ENCODE measurements at regions not wholly inside any gene's neighbourhood (a gene's known extent, or its start where the extent isn't known, plus 50 kb on each side); places are given as distances from the start of the nearest gene placed in this dataset.
"Not testable (repeated sequence)": the region's sequence is repeated elsewhere in the genome, so short reads cannot be mapped to it uniquely, and the experiment has no call there.

DNA sequence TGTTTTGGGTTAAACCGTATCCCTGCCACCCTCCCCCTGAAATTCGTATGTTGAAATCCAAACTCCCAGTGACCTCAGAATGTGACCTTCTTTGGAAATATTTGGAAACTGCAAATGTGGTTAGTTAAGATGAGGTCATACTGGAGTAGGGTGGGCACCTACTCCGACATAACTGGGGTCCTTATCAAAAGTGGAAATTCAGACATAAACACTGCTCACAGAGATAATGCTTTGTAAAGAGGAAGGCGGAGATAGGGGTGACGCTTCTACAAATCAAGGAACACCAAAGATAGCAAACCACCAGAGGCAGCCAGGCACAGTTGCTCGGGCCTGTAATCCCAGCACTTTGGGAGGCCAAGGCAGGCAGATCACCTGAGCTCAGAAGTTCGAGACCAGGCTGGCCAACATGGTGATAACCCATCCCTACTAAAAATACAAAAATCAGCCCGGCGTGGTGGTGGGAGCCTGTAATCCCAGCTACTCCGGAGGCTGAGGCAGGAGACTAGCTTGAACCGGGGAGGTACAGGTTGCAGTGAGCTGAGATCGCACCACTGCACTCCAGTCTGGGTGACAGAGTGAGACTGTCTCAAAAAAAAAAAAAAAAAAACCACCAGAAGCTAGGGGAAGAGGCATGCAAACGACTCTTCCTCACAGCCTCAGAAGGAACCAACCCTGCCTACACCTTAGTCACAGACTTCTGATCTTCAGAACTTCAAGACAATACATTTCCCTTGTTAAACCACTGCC, 51.1 kb upstream of the CHD2 start (continued):
- TF ChIP-seq MYC (IDR thresholded peaks at IDR 0.05; ENCODE audit: insufficient read depth, insufficient read length, insufficient replicate concordance, low read length, severe bottlenecking) (no peak), POU2F2 (IDR thresholded peaks at IDR 0.05; ENCODE audit: borderline replicate concordance, low read depth, low read length) (peak; percentile 46; the same call in 1 of the 3 replicates)

DNA sequence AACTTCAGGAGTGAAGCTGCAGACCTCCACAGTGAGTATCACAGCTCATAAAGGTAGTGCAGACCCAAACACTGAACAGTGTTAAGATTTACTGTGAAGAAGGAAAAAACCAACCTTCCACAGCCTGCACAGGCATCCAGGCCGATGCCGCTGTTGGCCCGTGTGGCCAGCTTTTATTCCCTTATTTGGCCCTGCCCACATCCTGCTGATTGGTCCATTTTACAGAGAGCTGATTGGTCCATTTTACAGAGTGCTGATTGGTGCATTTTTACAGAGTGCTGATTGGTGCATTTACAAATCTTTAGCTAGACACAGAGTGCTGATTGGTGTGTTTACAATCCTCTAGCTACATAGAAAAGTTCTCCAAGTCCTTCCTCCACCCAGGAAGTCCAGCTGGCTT, 49.9 kb upstream of the CHD2 start:
- ATAC-seq = peak; percentile 10; the same call in 2 of the 3 replicates
- H3K9ac ChIP-seq (ENCODE audit: control insufficient read depth, insufficient read depth, low read length); H3K4me3 ChIP-seq; H3K4me2 ChIP-seq (ENCODE audit: control insufficient read depth, insufficient read depth); H3K79me2 ChIP-seq (ENCODE audit: control insufficient read depth, insufficient read depth, low read length); FAIRE-seq; BruUV-seq (replicated peaks); H3K9me3 ChIP-seq (replicated peaks; ENCODE audit: control insufficient read depth, insufficient read depth, low read length); H2AFZ ChIP-seq (ENCODE audit: control insufficient read depth, low read depth, low read length); DNase-seq (ENCODE audit: low read depth, low spot score); H3K36me3 ChIP-seq (ENCODE audit: control insufficient read depth in 2 of 2, insufficient read depth in 2 of 2, low read length in 1 of 2); H3K27me3 ChIP-seq (replicated peaks in 1 of 2; ENCODE audit: control insufficient read depth in 2 of 2, insufficient read depth in 2 of 2, low read length in 1 of 2); H3K27ac ChIP-seq (ENCODE audit: control insufficient read depth, insufficient read depth); H4K20me1 ChIP-seq (ENCODE audit: control insufficient read depth, insufficient read depth); in situ Hi-C loops (cut with MboI); intact Hi-C loops (cut with micrococcal nuclease; ENCODE audit: unreplicated experiment): not testable (repeated sequence)
- SMC1A ChIA-PET (ENCODE audit: uncharacterized antibody, unreplicated experiment) = interaction anchor here (0.7 to 1.5 kb wide), 6 partner anchors 10 to 35 kb away, joined by 3 to 4 read pairs (median 3); no protein-coding TSS in a partner anchor
- POLR2A ChIA-PET = interaction anchor here (0.7 to 1.3 kb wide), 3 partner anchors 11 to 32 kb away, joined by 3 to 4 read pairs (median 3); no protein-coding TSS in a partner anchor
- TF ChIP-seq POLR2A (IDR thresholded peaks at IDR 0.05; ENCODE audit: low read depth, low read length) (peak; percentile 43; the same call in 1 of the 2 replicates), NFYB (IDR thresholded peaks at IDR 0.05; ENCODE audit: insufficient read depth, low read depth, low read length) (peak; percentile 77)
- CTCF ChIA-PET = interaction anchor here (1.9 kb wide), 1 partner anchor 19 kb away, joined by 6 read pairs; no protein-coding TSS in a partner anchor
- 49% methylated on average over 3 of the region's 3 CpGs for WGBS (ENCODE audit: insufficient coverage, insufficient replicate concordance, low lambda C conversion rate, missing lambda C conversion rate)
- RAD21 ChIA-PET (ENCODE audit: unreplicated experiment) = interaction anchor here (1.0 to 1.3 kb wide), 3 partner anchors 18 to 54 kb away, joined by 3 to 7 read pairs (median 3); no protein-coding TSS in a partner anchor
- H3K4me1 ChIP-seq (ENCODE audit: control insufficient read depth, insufficient read depth, low read length) = peaks cover 21% of the 10 kb centered on the region
